Renal cortex interstitium (tissue), 11 donors: ENCODE measurements at regions not wholly inside any gene's neighbourhood (a gene's known extent, or its start where the extent isn't known, plus 50 kb on each side); places are given as distances from the start of the nearest gene placed in this dataset.
"Not testable (repeated sequence)": the region's sequence is repeated elsewhere in the genome, so short reads cannot be mapped to it uniquely, and the experiment has no call there.

ENCODE experiments used
- DNase-seq, 11 donors: peaks; one replicate each; pipeline ENCODE4 v3.0.0-alpha.2; 2013; ENCODE audit warnings: low read depth in 9 of 11, low spot score in 4 of 11; ENCODE audit errors: extremely low read depth in 1 of 11

DNA sequence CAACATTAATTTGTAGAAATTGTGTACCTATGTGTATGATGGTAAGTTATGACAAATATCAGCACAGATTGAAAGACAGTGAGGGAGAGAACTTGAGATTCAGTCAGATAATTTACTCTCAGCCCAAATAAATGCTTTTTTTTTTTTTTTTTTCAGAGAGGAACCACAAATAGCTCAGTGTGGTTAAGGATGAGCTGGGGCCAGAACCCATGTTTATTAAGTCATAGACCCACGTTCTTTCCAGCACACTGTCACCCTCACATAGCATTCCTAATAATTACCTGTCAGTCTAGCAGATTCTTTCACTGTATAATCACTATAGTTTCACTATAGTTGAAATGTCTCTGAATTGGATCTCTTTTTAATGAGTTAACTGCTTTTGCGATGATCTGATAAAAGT lies 246.1 kb downstream of the ZIC1 start:
- DNase-seq = no peak

DNA sequence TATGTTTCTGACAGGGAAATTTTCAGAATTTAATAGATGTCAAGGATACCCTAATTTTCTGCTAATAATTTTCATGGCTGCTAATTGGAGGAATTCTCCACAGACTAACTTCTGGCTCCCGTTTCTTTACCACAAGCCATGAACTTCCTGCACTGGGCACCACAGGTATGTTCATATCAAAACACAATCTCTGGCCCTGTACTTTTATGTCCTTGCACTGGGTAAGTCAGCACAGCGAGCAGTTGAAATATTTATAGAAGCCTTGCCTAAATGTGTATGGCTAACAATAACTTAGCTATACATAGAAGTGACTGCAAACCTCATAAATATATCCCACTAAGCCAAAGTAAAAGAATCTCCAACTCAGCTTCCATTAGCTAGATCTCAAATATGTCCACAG lies 246.9 kb downstream of the ZIC1 start:
- no peak for DNase-seq

GRCh38 chr3:147661916-147662315 lies 252.8 kb downstream of the ZIC1 start:
- DNase-seq = no peak

GRCh38 chr3:147662705-147663104 lies 253.5 kb downstream of the ZIC1 start:
- DNase-seq = no peak

DNA sequence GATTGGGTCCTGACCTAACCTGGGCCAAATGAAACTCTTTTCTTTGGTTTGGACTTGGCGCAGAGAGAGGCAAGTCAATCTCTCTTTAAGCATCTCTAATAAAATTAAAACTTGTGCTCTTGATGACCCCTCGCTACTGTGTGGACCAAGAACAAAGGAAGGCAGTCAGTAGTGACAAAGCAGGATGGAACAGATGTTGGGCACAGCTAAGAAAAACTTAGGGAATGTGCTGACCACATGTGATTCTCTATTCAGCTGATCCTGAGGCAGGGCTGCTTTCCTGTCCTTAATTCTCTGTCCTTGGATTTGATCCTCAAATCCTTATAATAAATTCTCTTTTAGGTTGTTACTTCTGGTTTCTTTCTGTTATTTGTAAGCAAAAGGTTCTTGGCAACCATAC lies 259.9 kb downstream of the ZIC1 start:
- no peak for DNase-seq

- no peak for DNase-seq
Measured at GRCh38 chr3:147672035-147672434, 262.9 kb downstream of the ZIC1 start.

DNA sequence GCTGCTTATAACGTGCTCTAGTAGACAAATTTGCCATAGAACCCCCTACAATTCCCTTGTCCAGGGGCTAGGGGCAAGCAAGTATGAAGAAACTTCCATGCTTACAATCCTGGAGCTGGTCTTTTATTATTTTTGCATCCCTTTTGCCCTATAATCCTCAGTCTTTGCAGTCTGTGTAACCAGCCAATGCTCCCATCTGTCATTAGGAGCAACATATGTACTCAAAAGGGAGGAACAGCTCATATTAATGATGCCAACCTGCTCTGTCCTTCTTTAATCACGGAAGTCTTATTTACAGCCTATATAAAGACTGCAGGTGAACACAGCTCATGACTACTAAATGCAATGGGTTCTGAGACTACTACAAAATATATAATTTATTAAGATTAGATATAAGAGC lies 263.3 kb downstream of the ZIC1 start:
- DNase-seq = no peak

- DNase-seq = peak in 1 of 11 donors; percentile 8
Measured at GRCh38 chr3:147675761-147676160, 266.6 kb downstream of the ZIC1 start.

GRCh38 chr3:147680837-147681483 lies 271.8 kb downstream of the ZIC1 start:
- DNase-seq = peak in 3 of 11 donors; percentile 4 to 5 (median 5)

DNA sequence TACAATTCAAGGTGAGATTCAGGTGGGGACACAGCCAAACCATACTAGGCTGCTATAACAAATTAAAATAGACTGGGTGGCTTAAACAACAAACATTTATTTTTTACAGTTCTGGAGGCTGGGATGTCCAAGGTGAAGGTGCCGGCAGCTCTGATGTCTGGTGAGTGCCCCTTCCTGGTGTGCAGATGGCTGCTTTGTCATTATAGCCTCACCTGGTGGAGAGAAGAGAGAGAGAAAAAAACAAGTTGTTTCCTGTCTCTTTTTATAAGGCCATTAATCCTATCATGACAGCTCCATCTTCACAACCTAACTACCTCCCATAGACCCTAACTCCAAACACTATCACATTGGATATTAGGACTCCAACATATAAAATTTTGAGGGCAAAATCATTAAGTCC lies 279.7 kb downstream of the ZIC1 start:
- no peak for DNase-seq

- no peak for DNase-seq
Measured at GRCh38 chr3:147699175-147699838, 290.1 kb downstream of the ZIC1 start.

GRCh38 chr3:147701195-147701594 lies 292.0 kb downstream of the ZIC1 start:
- no peak for DNase-seq

- DNase-seq = no peak
Measured at GRCh38 chr3:147702509-147702908, 293.3 kb downstream of the ZIC1 start.

DNA sequence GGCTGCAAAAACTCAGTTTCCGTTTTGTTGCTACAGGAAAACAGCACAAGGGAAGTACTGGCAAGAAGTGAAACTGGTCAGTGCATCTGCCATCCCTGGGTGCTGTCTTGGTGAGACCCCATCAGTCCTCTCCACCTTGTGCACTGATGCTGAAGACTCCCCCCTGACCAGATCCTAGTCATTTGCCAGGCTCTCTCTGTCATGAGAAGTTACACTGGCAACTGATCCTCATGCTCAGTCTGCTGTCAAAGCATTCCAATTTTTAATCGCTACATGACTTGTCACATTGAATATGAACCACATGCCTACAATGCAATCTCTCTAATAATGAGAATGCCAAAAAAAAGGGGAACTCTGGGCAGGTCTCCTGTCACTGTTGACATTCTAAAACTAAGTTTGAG lies 296.5 kb downstream of the ZIC1 start:
- no peak for DNase-seq

DNA sequence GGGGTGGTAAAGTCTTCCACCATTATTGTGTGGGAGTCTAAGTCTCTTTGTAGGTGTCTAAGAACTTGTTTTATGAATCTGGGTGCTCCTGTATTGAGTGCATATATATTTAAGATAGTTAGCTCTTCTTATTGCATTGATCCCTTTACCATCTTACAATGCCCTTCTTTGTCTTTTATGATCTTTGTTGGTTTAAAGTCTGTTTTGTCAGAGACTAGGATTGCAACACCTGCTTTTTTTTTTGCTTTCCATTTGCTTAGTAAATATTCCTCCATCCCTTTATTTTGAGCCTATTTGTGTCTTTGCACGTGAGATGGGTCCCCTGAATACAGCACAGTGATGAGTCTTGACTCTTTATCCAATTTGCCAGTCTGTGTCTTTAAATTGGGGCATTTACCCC lies 301.6 kb downstream of the ZIC1 start:
- not testable (repeated sequence) for DNase-seq

DNA sequence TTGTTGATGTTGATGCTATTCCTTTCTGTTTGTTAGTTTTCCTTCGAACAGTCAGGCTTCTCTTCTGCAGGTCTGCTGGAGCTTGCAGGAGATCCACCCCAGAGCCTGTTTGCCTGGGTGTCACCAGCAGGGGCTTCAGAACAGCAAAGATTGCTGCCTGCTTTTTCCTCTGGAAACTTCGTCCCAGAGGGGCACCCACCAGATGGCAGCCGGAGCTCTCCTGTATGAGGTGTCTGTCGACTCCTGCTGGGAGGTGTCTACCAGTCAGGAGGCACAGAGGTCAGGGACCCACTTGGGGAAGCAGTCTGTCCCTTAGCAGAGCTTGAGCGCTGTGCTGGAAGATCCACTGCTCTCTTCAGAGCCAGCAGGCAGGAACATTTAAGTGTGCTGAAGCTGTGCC lies 303.2 kb downstream of the ZIC1 start:
- DNase-seq = no peak

- not testable (repeated sequence) for DNase-seq
Measured at GRCh38 chr3:147712758-147713157, 303.6 kb downstream of the ZIC1 start.

GRCh38 chr3:147713234-147714133 lies 304.3 kb downstream of the ZIC1 start:
- DNase-seq = peak in 1 of 11 donors; percentile 11

GRCh38 chr3:147729641-147730040 lies 320.5 kb downstream of the ZIC1 start:
- peak in 7 of 11 donors; percentile 13 to 48 (median 41) for DNase-seq

DNA sequence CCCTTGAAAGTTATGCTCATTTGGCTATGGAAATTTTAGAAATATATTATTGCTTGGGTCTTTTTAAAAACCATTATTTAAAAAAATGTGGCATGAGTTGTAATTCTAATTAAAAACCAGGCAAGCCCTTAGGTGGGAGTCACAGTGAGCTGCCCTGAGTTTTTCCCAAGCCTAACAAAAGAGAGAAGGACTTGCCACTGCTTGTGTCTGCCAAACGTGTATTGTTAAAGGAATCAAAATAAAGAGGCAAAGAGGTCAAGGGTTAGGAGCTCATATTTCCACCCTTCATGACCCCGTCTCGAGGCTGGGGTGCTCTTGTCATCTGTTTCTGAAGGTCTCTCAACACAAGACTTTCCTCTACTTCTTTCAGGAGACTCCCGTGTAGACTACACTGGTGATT lies 321.1 kb downstream of the ZIC1 start:
- peak in 1 of 11 donors; percentile 9 for DNase-seq
